GM19438 (cell line): ENCODE measurements at regions not wholly inside any gene's neighbourhood (a gene's known extent, or its start where the extent isn't known, plus 50 kb on each side); places are given as distances from the start of the nearest gene placed in this dataset.
"Not testable (repeated sequence)": the region's sequence is repeated elsewhere in the genome, so short reads cannot be mapped to it uniquely, and the experiment has no call there.

Experiments used
- ATAC-seq: cut with Tn5 transposase; IDR thresholded peaks from one replicate; pipeline ENCODE4 v1.9.1; 2021; ENCODE audit warnings: low read depth; ENCODE audit not compliant: unreplicated experiment

- no peak for ATAC-seq
Measured at GRCh38 chr7:67463316-67463715, 466.7 kb downstream of the TYW1 start.

GRCh38 chr7:67463983-67464382 lies 467.4 kb downstream of the TYW1 start:
- ATAC-seq = no peak

- ATAC-seq = no peak
Measured at GRCh38 chr7:67466109-67466508, 469.5 kb downstream of the TYW1 start.

- no peak for ATAC-seq
Measured at GRCh38 chr7:67470256-67470751, 473.7 kb downstream of the TYW1 start.

GRCh38 chr7:67475293-67475692 lies 478.7 kb downstream of the TYW1 start:
- no peak for ATAC-seq

- no peak for ATAC-seq
Measured at GRCh38 chr7:67478066-67478465, 481.4 kb downstream of the TYW1 start.

GRCh38 chr7:67484244-67484751 lies 487.7 kb downstream of the TYW1 start:
- no peak for ATAC-seq

- ATAC-seq = no peak
Measured at GRCh38 chr7:67486401-67486800, 489.8 kb downstream of the TYW1 start.

- no peak for ATAC-seq
Measured at GRCh38 chr7:67487316-67487715, 490.7 kb downstream of the TYW1 start.

- no peak for ATAC-seq
Measured at GRCh38 chr7:67489881-67490280, 493.2 kb downstream of the TYW1 start.

- ATAC-seq = no peak
Measured at GRCh38 chr7:67493366-67493765, 496.7 kb downstream of the TYW1 start.

GRCh38 chr7:67496589-67496988 lies 500.0 kb downstream of the TYW1 start:
- no peak for ATAC-seq

- not testable (repeated sequence) for ATAC-seq
Measured at GRCh38 chr7:67497914-67498313, 501.3 kb downstream of the TYW1 start.

GRCh38 chr7:67502929-67503328 lies 506.3 kb downstream of the TYW1 start:
- no peak for ATAC-seq

GRCh38 chr7:67505449-67505848 lies 508.8 kb downstream of the TYW1 start:
- no peak for ATAC-seq

GRCh38 chr7:67512481-67512880 lies 515.8 kb downstream of the TYW1 start:
- no peak for ATAC-seq

- ATAC-seq = no peak
Measured at GRCh38 chr7:67518580-67518979, 521.9 kb downstream of the TYW1 start.

- ATAC-seq = no peak
Measured at GRCh38 chr7:67519171-67519570, 522.5 kb downstream of the TYW1 start.

GRCh38 chr7:67522504-67522903 lies 525.9 kb downstream of the TYW1 start:
- ATAC-seq = no peak

GRCh38 chr7:67523713-67524112 lies 527.1 kb downstream of the TYW1 start:
- ATAC-seq = no peak

GRCh38 chr7:67525588-67525987 lies 529.0 kb downstream of the TYW1 start:
- no peak for ATAC-seq

GRCh38 chr7:67535241-67535989 lies 538.8 kb downstream of the TYW1 start:
- ATAC-seq = no peak
